Esophagus muscularis mucosa (tissue), 4 donors: ENCODE measurements at regions not wholly inside any gene's neighbourhood (a gene's known extent, or its start where the extent isn't known, plus 50 kb on each side); places are given as distances from the start of the nearest gene placed in this dataset.

Source experiments
- DNase-seq: peaks from one replicate; pipeline ENCODE4 v3.0.0-alpha.2; 2017; ENCODE audit errors: extremely low spot score
- H3K27ac ChIP-seq, 4 donors: fragments of 200-600 bp; sonication (generic); replicated peaks in 1 of 4; 1 replicate in 3 of 4; 2 replicates in 1 of 4; pipeline ENCODE4 v1.5.1; 2016 to 2019; ENCODE audit warnings: mild to moderate bottlenecking in 1 of 4
- H3K27me3 ChIP-seq, 4 donors: fragments of 200-600 bp; sonication (generic); one replicate each; pipeline versions ENCODE4 v1.5.1 to v1.6.0; 2016 to 2019
- H3K36me3 ChIP-seq, 4 donors: fragments of 200-600 bp; sonication (generic); one replicate each; pipeline ENCODE4 v1.5.1; 2016 to 2019
- H3K4me1 ChIP-seq, 4 donors: fragments of 200-600 bp; sonication (generic); one replicate each; pipeline ENCODE4 v1.5.1; 2016 to 2019
- H3K4me3 ChIP-seq, 4 donors: fragments of 200-600 bp; sonication (generic); 1 replicate in 2 of 4; 2 replicates in 2 of 4; pipeline ENCODE4 v1.5.1; 2016 to 2019; ENCODE audit warnings: mild to moderate bottlenecking in 4 of 4, moderate library complexity in 1 of 4
- H3K9me3 ChIP-seq, 4 donors: fragments of 200-600 bp; sonication (generic); 1 replicate in 3 of 4; 2 replicates in 1 of 4; pipeline ENCODE4 v1.5.1; 2016 to 2019
- EP300 ChIP-seq: sonication (generic); formaldehyde crosslinking; IDR thresholded peaks from one replicate; pipeline ENCODE4 v1.6.1; 2017; ENCODE audit warnings: antibody characterized with exemption
- POLR2A ChIP-seq: fragments of 450-650 bp; IDR thresholded peaks from one replicate; pipeline ENCODE4 v1.6.1; 2017; ENCODE audit warnings: antibody characterized with exemption, moderate library complexity, mild to moderate bottlenecking, low read depth
- POLR2AphosphoS5 ChIP-seq, 2 donors: sonication (generic); formaldehyde crosslinking; IDR thresholded peaks; one replicate each; pipeline ENCODE4 v1.6.1; 2017; ENCODE audit warnings: antibody characterized with exemption in 2 of 2
- WGBS: methylation state at CpG from one replicate; pipeline ENCODE4 v1.1.5; 2018; 5-methylcytosine and 5-hydroxymethylcytosine counted together
- intact Hi-C: fragments of 100-400 bp; cut with DNase I; formaldehyde crosslinking; loops from one replicate; pipeline ENCODE4 v1.15.1; 2023
- TF ChIP-seq, protein P1 (sequence below), 3 experiments: fragments of 200-600 bp in 2 of 3; fragments of 450-650 bp in 1 of 3; sonication (generic) in 2 of 3; IDR thresholded peaks; one replicate each; pipeline ENCODE4 v1.5.1; 2017 to 2019; ENCODE audit warnings: antibody characterized with exemption in 3 of 3, mild to moderate bottlenecking in 2 of 3, moderate library complexity in 1 of 3

- no peak overlapping the region for H3K4me3 ChIP-seq
- H3K27ac ChIP-seq: no peak overlapping the region
- H3K36me3 ChIP-seq: no peaks in the 10 kb centered on the region
- 92% methylated on average over 2 of the region's 2 CpGs for WGBS
- DNase-seq: no peak
- H3K9me3 ChIP-seq: peaks cover 0 to 7% (median under 1%) of the 10 kb centered on the region in 4 donors
- no peak for TF ChIP-seq POLR2A
- H3K4me1 ChIP-seq: peaks cover 0 to 18% (median 10%) of the 10 kb centered on the region in 4 donors
- no peaks in the 10 kb centered on the region for H3K27me3 ChIP-seq
- intact Hi-C loops: no loop called here
Measured at GRCh38 chr14:96143906-96144305, 60.7 kb upstream of the BDKRB2 start.

- WGBS: 80% methylated on average over 6 of the region's 6 CpGs
- peak; percentile 79 for DNase-seq
- peak overlapping the region; percentile 36 to 71 (median 54) for H3K27ac ChIP-seq
- no peaks in the 10 kb centered on the region for H3K36me3 ChIP-seq
- H3K4me3 ChIP-seq: no peak overlapping the region
- peaks cover 0 to 18% (median 10%) of the 10 kb centered on the region in 4 donors for H3K4me1 ChIP-seq
- intact Hi-C loops: no loop called here
- H3K27me3 ChIP-seq: no peaks in the 10 kb centered on the region
- H3K9me3 ChIP-seq: peaks cover 0 to 7% (median 0%) of the 10 kb centered on the region in 4 donors
- TF ChIP-seq POLR2AphosphoS5 (IDR thresholded peaks at IDR 0.05) (no peak), POLR2A (no peak), EP300 (no peak)
- TF ChIP-seq, protein P1, sequence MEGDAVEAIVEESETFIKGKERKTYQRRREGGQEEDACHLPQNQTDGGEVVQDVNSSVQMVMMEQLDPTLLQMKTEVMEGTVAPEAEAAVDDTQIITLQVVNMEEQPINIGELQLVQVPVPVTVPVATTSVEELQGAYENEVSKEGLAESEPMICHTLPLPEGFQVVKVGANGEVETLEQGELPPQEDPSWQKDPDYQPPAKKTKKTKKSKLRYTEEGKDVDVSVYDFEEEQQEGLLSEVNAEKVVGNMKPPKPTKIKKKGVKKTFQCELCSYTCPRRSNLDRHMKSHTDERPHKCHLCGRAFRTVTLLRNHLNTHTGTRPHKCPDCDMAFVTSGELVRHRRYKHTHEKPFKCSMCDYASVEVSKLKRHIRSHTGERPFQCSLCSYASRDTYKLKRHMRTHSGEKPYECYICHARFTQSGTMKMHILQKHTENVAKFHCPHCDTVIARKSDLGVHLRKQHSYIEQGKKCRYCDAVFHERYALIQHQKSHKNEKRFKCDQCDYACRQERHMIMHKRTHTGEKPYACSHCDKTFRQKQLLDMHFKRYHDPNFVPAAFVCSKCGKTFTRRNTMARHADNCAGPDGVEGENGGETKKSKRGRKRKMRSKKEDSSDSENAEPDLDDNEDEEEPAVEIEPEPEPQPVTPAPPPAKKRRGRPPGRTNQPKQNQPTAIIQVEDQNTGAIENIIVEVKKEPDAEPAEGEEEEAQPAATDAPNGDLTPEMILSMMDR (IDR thresholded peaks at IDR 0.05): no peak
Measured at GRCh38 chr14:96145116-96145864, 59.3 kb upstream of the BDKRB2 start.

GRCh38 chr14:96146131-96146771 lies 58.4 kb upstream of the BDKRB2 start:
- intact Hi-C loops: no loop called here
- no peak overlapping the region for H3K4me3 ChIP-seq

DNA sequence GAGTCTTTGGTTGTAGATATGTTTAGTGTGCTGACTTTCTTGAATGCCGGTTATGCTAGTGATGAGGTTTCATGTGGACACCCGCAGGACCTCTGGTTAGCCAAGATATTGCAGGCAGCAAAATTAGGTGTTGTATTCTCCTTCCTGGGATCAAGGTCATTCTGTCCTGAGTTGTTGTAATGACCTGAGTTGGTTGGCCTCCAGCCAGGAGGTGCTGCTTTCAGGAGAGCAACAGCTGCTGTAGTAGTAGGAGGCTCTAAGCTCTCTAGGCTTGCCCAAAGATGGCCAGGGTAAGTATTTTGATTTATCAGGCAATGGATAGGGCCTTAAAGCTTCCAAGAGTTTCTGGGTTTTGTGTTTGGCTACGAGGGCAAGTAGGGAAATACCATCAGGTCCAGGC lies 56.0 kb upstream of the BDKRB2 start:
- H3K27ac ChIP-seq: no peak overlapping the region
- intact Hi-C loops: no loop called here
- no peak for TF ChIP-seq POLR2AphosphoS5 (IDR thresholded peaks at IDR 0.05)
- TF ChIP-seq, protein P1 (IDR thresholded peaks at IDR 0.05): no peak
- TF ChIP-seq EP300: no peak
- no peak for TF ChIP-seq POLR2A
- H3K4me1 ChIP-seq: peaks cover 0 to 18% (median 10%) of the 10 kb centered on the region in 4 donors
- H3K4me3 ChIP-seq: no peak overlapping the region
- 43% methylated on average over 1 of the region's 3 CpGs for WGBS
- no peaks in the 10 kb centered on the region for H3K27me3 ChIP-seq
- no peaks in the 10 kb centered on the region for H3K9me3 ChIP-seq
- DNase-seq: peak; percentile 37
- H3K36me3 ChIP-seq: no peaks in the 10 kb centered on the region

More at GRCh38 chr14:96146131-96146771, 58.4 kb upstream of the BDKRB2 start:
- H3K27me3 ChIP-seq: no peaks in the 10 kb centered on the region
- H3K4me1 ChIP-seq: peaks cover 0 to 18% (median 10%) of the 10 kb centered on the region in 4 donors
- DNase-seq: peak; percentile 91
- 62% methylated on average over 3 of the region's 4 CpGs for WGBS
- peak overlapping the region; percentile 36 to 71 (median 54) for H3K27ac ChIP-seq
- H3K36me3 ChIP-seq: no peaks in the 10 kb centered on the region
- peak; percentile 41 to 51 for TF ChIP-seq POLR2AphosphoS5 (IDR thresholded peaks at IDR 0.05)
- TF ChIP-seq EP300: no peak
- TF ChIP-seq POLR2A: no peak
- TF ChIP-seq, protein P1 (IDR thresholded peaks at IDR 0.05): no peak
- H3K9me3 ChIP-seq: peaks cover 0 to 7% (median 0%) of the 10 kb centered on the region in 4 donors

DNA sequence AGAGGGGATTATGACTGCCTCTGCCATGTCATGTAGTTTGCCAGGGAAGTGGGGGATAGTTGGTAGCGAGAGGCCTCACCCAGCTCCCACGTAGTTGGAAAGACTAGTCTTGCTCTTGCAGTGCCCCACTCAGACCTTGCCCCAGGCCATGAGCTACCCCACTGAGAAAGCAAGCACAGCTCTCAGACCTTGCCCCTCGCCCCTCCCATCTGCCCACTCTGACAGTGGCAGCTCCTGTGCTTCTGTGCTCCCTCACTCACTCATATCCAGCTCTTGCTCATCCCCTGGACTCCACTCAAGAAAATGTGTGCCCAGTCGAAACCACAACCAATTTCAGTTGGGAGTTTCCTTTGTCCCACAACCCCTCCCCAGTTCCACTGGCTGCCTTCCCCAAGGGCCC lies 55.5 kb upstream of the BDKRB2 start:
- Histone ChIP-seq H3K9me3 (no peaks in the 10 kb centered on the region), H3K27ac (no peak overlapping the region), H3K27me3 (no peaks in the 10 kb centered on the region), H3K4me1 (peaks cover 0 to 18% (median 10%) of the 10 kb centered on the region in 4 donors), H3K4me3 (no peak overlapping the region), H3K36me3 (no peaks in the 10 kb centered on the region)
- no peak for DNase-seq
- TF ChIP-seq POLR2AphosphoS5 (IDR thresholded peaks at IDR 0.05) (no peak), POLR2A (no peak), EP300 (no peak)
- TF ChIP-seq, protein P1 (IDR thresholded peaks at IDR 0.05): no peak
- intact Hi-C loops: no loop called here
- WGBS: 91% methylated on average over 3 of the region's 4 CpGs
